Peyer's patch (tissue), 4 donors: ENCODE measurements at regions not wholly inside any gene's neighbourhood (a gene's known extent, or its start where the extent isn't known, plus 50 kb on each side); places are given as distances from the start of the nearest gene placed in this dataset.

ENCODE experiments used
- POLR2A ChIP-seq, 2 donors: fragments of 450-650 bp; IDR thresholded peaks; one replicate each; pipeline ENCODE4 v1.5.1; 2017; ENCODE audit warnings: antibody characterized with exemption in 2 of 2, mild to moderate bottlenecking in 2 of 2, moderate library complexity in 2 of 2
- TF ChIP-seq, protein P1 (sequence below), 6 experiments: fragments of 450-650 bp in 4 of 6; fragments of 200-600 bp in 2 of 6; sonication (generic) in 1 of 6; IDR thresholded peaks; one replicate each; pipeline ENCODE4 v1.5.1; 2017 to 2019; ENCODE audit warnings: antibody characterized with exemption in 6 of 6, mild to moderate bottlenecking in 3 of 6, moderate library complexity in 1 of 6

- TF ChIP-seq, protein P1, sequence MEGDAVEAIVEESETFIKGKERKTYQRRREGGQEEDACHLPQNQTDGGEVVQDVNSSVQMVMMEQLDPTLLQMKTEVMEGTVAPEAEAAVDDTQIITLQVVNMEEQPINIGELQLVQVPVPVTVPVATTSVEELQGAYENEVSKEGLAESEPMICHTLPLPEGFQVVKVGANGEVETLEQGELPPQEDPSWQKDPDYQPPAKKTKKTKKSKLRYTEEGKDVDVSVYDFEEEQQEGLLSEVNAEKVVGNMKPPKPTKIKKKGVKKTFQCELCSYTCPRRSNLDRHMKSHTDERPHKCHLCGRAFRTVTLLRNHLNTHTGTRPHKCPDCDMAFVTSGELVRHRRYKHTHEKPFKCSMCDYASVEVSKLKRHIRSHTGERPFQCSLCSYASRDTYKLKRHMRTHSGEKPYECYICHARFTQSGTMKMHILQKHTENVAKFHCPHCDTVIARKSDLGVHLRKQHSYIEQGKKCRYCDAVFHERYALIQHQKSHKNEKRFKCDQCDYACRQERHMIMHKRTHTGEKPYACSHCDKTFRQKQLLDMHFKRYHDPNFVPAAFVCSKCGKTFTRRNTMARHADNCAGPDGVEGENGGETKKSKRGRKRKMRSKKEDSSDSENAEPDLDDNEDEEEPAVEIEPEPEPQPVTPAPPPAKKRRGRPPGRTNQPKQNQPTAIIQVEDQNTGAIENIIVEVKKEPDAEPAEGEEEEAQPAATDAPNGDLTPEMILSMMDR (IDR thresholded peaks at IDR 0.05) = no peak
- no peak for TF ChIP-seq POLR2A (IDR thresholded peaks at IDR 0.05)
Observed at GRCh38 chr5:174339130-174339529, 293.6 kb downstream of the NSG2 start.
